NB4 (cell line): ENCODE measurements at regions not wholly inside any gene's neighbourhood (a gene's known extent, or its start where the extent isn't known, plus 50 kb on each side); places are given as distances from the start of the nearest gene placed in this dataset.

ENCODE experiments used
- MYC ChIP-seq: IDR thresholded peaks from 2 replicates; pipeline ENCODE4 v1.6.1; 2011; ENCODE audit warnings: low read depth, low read length
- POLR2A ChIP-seq: IDR thresholded peaks from 2 replicates; pipeline ENCODE4 v1.6.1; 2011; ENCODE audit warnings: mild to moderate bottlenecking; ENCODE audit not compliant: insufficient read length; ENCODE audit errors: extremely low read depth
- TF ChIP-seq, protein P1 (sequence below): IDR thresholded peaks from one replicate; pipeline ENCODE4 v1.5.1; 2012; ENCODE audit warnings: low read depth, low read length
- TF ChIP-seq, protein P2 (sequence below): IDR thresholded peaks from 2 replicates; pipeline ENCODE4 v1.6.1; 2011; ENCODE audit warnings: low read depth, low read length

DNA sequence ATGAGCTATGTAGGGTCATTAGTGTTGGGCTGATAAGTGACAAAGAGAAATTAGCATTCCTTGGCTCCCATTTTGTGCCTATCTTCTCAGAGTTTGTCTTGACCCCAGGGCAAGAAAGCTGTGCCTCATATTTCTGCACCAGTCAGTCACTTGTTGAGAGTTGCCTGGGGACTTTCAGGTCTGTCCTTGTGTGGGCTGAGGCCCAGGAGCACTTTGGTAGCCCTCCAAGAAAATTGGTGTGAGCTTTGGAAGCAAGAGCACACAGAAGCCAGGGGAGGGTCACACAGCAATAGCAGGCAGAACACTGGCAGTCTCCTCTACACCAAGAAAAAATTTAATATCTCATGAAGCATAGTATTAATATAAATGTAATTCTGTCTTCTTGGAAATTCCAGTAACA, 239.9 kb downstream of the NPR3 start:
- no peak for TF ChIP-seq MYC
- TF ChIP-seq, protein P1, sequence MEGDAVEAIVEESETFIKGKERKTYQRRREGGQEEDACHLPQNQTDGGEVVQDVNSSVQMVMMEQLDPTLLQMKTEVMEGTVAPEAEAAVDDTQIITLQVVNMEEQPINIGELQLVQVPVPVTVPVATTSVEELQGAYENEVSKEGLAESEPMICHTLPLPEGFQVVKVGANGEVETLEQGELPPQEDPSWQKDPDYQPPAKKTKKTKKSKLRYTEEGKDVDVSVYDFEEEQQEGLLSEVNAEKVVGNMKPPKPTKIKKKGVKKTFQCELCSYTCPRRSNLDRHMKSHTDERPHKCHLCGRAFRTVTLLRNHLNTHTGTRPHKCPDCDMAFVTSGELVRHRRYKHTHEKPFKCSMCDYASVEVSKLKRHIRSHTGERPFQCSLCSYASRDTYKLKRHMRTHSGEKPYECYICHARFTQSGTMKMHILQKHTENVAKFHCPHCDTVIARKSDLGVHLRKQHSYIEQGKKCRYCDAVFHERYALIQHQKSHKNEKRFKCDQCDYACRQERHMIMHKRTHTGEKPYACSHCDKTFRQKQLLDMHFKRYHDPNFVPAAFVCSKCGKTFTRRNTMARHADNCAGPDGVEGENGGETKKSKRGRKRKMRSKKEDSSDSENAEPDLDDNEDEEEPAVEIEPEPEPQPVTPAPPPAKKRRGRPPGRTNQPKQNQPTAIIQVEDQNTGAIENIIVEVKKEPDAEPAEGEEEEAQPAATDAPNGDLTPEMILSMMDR, result no peak
- no peak for TF ChIP-seq POLR2A
- TF ChIP-seq, protein P2, sequence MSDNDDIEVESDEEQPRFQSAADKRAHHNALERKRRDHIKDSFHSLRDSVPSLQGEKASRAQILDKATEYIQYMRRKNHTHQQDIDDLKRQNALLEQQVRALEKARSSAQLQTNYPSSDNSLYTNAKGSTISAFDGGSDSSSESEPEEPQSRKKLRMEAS, result no peak
